ENCODE measurements at regions not wholly inside any gene's neighbourhood (a gene's known extent, or its start where the extent isn't known, plus 50 kb on each side); places are given as distances from the start of the nearest gene placed in this dataset.

DNA sequence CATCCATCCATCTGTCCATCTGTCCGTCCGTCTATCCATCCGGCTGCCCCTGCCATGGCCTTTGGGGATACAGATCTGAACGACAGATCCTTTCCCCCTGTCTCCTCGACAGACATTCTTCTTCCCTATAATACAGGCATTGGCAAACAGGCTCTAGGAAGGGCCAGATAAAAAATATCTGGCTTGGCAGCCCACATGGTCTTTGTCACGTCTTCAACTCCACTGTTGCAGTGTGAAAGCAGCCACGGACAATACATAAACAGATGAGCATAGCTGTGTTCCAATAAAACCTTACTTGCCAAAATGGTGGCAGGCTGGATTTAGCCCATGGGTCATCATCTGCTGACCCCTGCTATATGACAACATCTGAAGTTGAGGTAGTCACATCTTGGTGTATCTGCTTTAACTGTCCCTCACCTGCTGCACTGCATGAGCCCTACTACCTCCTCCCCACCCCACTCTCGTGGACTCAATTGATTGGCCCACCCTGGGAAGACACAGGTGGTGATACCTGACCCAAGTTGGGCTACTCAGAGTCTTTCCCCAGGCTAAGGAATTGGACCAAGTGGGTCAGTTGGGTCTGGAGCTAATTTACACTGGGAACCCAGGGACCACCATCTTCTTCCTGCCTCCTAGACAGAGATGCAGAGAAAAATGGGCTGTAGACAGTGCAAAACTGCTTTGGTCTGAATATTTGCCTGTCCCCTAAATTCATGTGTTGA, 128.4 kb upstream of the SMAD3 start:
- H3K4me1 ChIP-seq (ENCODE audit: control insufficient read depth, extremely low read depth, insufficient read depth, low read length), result peaks cover 13% of the 10 kb centered on the region
- H3K9me1 ChIP-seq (ENCODE audit: control insufficient read depth, extremely low read depth, insufficient read depth, low read length), result no peaks in the 10 kb centered on the region
- H4K20me1 ChIP-seq (ENCODE audit: control insufficient read depth, extremely low read depth, insufficient read depth, low read length), result no peaks in the 10 kb centered on the region
- H3K27ac ChIP-seq (ENCODE audit: control insufficient read depth, insufficient read depth, low read length), result no peak overlapping the region
- H3K27me3 ChIP-seq (ENCODE audit: control insufficient read depth, extremely low read depth, insufficient read depth, low read length), result no peaks in the 10 kb centered on the region
- TF ChIP-seq, protein P1, sequence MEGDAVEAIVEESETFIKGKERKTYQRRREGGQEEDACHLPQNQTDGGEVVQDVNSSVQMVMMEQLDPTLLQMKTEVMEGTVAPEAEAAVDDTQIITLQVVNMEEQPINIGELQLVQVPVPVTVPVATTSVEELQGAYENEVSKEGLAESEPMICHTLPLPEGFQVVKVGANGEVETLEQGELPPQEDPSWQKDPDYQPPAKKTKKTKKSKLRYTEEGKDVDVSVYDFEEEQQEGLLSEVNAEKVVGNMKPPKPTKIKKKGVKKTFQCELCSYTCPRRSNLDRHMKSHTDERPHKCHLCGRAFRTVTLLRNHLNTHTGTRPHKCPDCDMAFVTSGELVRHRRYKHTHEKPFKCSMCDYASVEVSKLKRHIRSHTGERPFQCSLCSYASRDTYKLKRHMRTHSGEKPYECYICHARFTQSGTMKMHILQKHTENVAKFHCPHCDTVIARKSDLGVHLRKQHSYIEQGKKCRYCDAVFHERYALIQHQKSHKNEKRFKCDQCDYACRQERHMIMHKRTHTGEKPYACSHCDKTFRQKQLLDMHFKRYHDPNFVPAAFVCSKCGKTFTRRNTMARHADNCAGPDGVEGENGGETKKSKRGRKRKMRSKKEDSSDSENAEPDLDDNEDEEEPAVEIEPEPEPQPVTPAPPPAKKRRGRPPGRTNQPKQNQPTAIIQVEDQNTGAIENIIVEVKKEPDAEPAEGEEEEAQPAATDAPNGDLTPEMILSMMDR (optimal IDR thresholded peaks at IDR 0.05 in 1 of 3, IDR thresholded peaks at IDR 0.05 in 1 of 3, conservative IDR thresholded peaks at IDR 0.05 in 1 of 3; ENCODE audit: extremely low read depth in 1 of 3, insufficient read depth in 2 of 3, low read length in 3 of 3), result no peak
- no peak for TF ChIP-seq EZH2 (IDR thresholded peaks at IDR 0.05; ENCODE audit: low read length)
- no peak for DNase-seq (ENCODE audit: low read depth, low spot score)
- peaks cover 9% of the 10 kb centered on the region for H3K9me3 ChIP-seq (ENCODE audit: control insufficient read depth, low read depth, low read length)
- H3K9ac ChIP-seq (ENCODE audit: control insufficient read depth, extremely low read depth, insufficient read depth, low read length), result no peak overlapping the region
- no peak overlapping the region for H3K4me3 ChIP-seq (ENCODE audit: control insufficient read depth in 2 of 3, extremely low read depth in 1 of 3, insufficient read depth in 2 of 3, low read depth in 1 of 3, low read length in 3 of 3)
- H3K79me2 ChIP-seq (ENCODE audit: control insufficient read depth, insufficient read depth, low read length), result no peaks in the 10 kb centered on the region
- no peaks in the 10 kb centered on the region for H3K36me3 ChIP-seq (ENCODE audit: control insufficient read depth in 2 of 2, extremely low read depth in 1 of 2, insufficient read depth in 2 of 2, low read length in 2 of 2)
- no peak overlapping the region for H2AFZ ChIP-seq (ENCODE audit: control insufficient read depth, low read length)
- dilution Hi-C loops (cut with MboI; ENCODE audit: extremely low pct_ligation_motif_present, low sequenced_read_pairs), result no loop called here
- no peak overlapping the region for H3K4me2 ChIP-seq (ENCODE audit: control insufficient read depth, extremely low read depth, insufficient read depth, low read depth, low read length)
- FAIRE-seq, result no peak

DNA sequence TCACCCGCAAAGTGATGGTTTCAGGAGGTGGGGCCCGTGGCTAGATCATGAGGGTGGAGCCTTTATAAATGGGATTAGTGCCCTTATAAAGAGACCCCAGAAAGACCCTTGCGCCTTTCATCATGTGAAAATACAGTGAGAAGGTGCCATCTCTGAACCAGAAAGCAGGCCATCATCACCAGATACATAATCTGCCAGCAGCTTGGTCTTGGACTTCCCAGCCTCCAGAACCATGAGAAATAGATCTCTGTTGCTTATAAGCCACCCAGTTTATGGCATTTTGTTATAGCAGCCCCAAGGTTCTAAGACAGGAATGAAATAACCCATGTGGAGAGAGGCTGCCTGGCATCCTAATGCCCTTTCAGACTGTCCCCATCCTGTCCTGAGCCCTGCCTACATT, 127.8 kb upstream of the SMAD3 start:
- H3K27me3 ChIP-seq (ENCODE audit: control insufficient read depth, extremely low read depth, insufficient read depth, low read length), result no peaks in the 10 kb centered on the region
- no peaks in the 10 kb centered on the region for H3K36me3 ChIP-seq (ENCODE audit: control insufficient read depth in 2 of 2, extremely low read depth in 1 of 2, insufficient read depth in 2 of 2, low read length in 2 of 2)
- FAIRE-seq (no peak), DNase-seq (ENCODE audit: low read depth, low spot score) (no peak)
- dilution Hi-C loops (cut with MboI; ENCODE audit: extremely low pct_ligation_motif_present, low sequenced_read_pairs), result no loop called here
- no peaks in the 10 kb centered on the region for H3K79me2 ChIP-seq (ENCODE audit: control insufficient read depth, insufficient read depth, low read length)
- H3K4me3 ChIP-seq (ENCODE audit: control insufficient read depth in 2 of 3, extremely low read depth in 1 of 3, insufficient read depth in 2 of 3, low read depth in 1 of 3, low read length in 3 of 3), result no peak overlapping the region
- peaks cover 9% of the 10 kb centered on the region for H3K9me3 ChIP-seq (ENCODE audit: control insufficient read depth, low read depth, low read length)
- H3K4me1 ChIP-seq (ENCODE audit: control insufficient read depth, extremely low read depth, insufficient read depth, low read length), result peaks cover 8% of the 10 kb centered on the region
- no peak overlapping the region for H2AFZ ChIP-seq (ENCODE audit: control insufficient read depth, low read length)
- no peaks in the 10 kb centered on the region for H4K20me1 ChIP-seq (ENCODE audit: control insufficient read depth, extremely low read depth, insufficient read depth, low read length)
- TF ChIP-seq EZH2 (IDR thresholded peaks at IDR 0.05; ENCODE audit: low read length), result no peak
- TF ChIP-seq, protein P1 (optimal IDR thresholded peaks at IDR 0.05 in 1 of 3, IDR thresholded peaks at IDR 0.05 in 1 of 3, conservative IDR thresholded peaks at IDR 0.05 in 1 of 3; ENCODE audit: extremely low read depth in 1 of 3, insufficient read depth in 2 of 3, low read length in 3 of 3), result no peak
- H3K4me2 ChIP-seq (ENCODE audit: control insufficient read depth, extremely low read depth, insufficient read depth, low read depth, low read length), result no peak overlapping the region
- H3K9ac ChIP-seq (ENCODE audit: control insufficient read depth, extremely low read depth, insufficient read depth, low read length), result no peak overlapping the region
- H3K9me1 ChIP-seq (ENCODE audit: control insufficient read depth, extremely low read depth, insufficient read depth, low read length), result no peaks in the 10 kb centered on the region
- H3K27ac ChIP-seq (ENCODE audit: control insufficient read depth, insufficient read depth, low read length), result no peak overlapping the region
